Activated gamma-delta T cell treated with Interleukin-2 at 50 U/mL for 16 hours (primary cell): ENCODE measurements at regions not wholly inside any gene's neighbourhood (a gene's known extent, or its start where the extent isn't known, plus 50 kb on each side); places are given as distances from the start of the nearest gene placed in this dataset.
"Not testable (repeated sequence)": the region's sequence is repeated elsewhere in the genome, so short reads cannot be mapped to it uniquely, and the experiment has no call there.

ENCODE experiments used
- DNase-seq: peaks from one replicate; pipeline ENCODE4 v3.0.0-alpha.2; 2020

- DNase-seq = no peak
These were observed 70.6 kb upstream of the SEPTIN5 start for GRCh38 chr22:19643448-19644313.

DNA sequence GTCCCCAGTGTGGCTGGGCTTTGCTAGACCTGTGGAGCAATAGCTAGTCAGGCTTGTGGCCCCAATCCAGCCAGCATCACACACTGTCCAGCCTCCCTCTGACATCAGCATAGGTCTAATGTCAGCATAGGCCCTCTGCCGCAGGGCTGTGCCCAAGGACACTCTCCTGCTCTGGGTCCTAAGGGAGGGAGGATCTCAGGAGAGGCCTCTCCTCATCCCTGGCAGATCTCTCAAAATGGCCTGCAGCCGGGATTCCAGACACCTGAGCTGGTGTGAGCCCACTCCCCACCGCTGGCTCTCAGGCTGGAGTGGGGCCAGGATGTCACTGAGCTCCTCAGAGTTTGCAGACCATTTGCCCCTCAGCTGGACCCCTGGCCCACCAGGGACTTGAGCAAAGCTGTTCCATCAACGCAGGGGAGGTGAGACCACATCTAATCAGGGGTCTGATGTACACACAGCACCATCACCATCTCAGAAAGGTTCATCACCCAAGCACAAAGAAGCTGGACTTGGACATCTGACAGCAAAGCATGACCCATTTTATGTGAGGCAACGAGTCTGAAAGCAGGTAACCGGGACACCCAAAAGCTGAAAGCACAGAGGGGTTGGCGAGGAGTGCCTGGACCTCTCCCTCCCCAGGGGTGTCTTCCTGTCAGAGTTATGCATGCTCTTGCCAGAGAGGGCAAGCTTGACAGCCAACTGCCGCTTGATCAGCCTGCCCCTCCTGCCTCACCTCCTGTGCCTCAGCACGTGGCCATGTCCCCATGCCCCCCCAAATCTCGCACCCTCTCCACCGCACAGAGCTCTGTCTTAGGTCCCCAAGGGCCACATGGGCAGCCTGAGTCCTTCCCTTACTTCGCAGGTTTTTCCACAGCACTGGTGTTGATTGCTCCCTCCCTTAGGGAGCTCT is 69.7 kb upstream of the SEPTIN5 start:
- no peak for DNase-seq

DNA sequence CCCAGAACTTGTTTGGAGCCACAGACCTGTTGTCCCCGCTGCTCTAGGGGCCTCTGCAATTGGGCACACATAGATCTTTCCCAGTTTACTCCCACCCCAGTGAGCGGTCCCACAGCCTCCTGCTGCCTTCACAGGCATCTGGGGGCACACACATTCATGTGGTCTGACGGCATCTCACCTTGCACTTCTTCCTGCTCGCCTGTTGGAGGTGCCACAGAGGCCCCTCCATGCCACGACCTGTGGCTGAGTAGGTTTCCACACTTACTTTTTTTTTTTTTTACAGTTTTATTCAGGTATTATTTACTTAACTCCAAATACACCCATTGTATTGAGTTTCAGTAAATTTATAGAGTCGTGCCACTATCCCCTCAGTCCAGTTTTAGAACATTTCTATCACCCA is 68.9 kb upstream of the SEPTIN5 start:
- no peak for DNase-seq

GRCh38 chr22:19645905-19646304 is 68.4 kb upstream of the SEPTIN5 start:
- no peak for DNase-seq

DNA sequence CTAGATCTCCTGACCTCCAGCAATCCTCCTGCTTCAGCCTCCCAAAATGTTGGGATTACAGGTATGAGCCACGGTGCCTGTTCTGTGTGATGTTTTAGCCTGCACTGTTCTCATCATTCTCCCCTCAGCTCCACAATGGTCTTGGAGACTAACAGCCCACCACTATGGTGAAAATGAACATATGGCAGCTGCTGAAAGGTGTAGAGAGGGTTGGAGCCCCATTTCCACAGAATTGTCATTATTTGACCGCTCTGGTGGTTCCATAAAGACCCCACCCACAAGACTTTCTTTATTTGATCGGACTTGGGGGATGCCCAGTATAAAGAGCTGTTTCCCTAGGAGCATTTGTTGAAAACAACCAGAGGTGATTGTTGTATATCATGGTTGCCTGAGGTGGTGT is 67.9 kb upstream of the SEPTIN5 start:
- no peak for DNase-seq

DNA sequence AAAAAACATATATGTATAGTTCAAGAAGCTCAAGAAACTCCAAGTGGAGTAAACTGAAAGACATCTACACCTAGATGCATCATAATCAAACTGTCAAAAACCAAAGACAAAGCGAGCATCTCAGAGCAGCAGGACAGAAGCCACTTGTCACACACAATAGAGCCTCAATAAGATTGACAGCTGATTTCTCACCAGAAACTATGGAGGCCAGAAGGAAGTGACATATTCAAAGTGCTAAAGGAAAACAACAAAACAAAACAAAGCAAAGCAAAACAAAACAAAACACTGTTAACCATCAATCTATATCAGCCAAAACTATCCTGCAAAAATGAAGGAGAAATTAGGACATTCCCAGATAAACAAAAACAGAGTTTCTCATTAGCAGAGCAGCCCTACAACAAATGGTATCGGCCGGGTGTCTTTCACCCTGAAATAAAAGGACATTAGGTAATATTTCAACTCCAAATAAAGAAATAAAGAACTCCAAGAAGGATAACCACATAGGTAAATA is 65.8 kb upstream of the SEPTIN5 start:
- no peak for DNase-seq

DNA sequence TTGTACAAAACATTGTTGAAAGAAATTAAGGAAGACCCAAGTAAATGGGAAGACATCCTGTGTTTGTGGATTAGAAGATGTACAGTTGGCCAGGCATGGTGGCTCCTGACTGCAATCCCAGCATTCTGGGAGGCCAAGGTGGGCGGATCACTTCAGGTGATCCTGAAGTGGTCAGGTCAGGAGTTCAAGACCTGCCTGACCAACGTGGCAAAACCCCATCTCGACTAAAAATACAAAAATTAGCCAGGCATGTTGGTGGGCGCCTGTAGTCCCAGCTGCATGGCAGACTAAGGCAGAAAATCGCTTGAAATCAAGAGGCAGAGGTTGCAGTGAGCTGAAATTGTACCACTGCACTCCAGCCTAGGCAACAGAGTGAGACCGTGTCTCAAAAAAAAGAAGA is 62.0 kb upstream of the SEPTIN5 start:
- no peak for DNase-seq

GRCh38 chr22:19654338-19654987 is 59.8 kb upstream of the SEPTIN5 start:
- DNase-seq = no peak

DNA sequence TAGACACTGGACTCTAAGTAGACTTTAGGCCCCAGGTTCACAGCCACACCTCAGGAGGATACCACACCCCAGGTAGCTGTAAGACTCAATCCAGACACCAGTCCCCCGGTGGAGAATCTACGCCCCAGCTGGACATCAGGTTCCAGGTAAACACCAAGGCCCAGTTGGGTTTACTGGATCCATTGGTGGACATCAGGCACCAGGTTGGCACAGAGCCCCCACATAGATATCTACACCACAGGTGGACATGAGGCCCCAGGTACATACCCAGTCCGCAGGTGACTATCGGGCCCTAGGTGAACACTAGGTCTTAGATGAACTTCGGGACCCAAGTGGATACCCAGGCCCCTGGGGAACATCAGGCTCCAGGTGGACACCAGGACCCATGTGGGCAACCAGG is 58.9 kb upstream of the SEPTIN5 start:
- no peak for DNase-seq

DNA sequence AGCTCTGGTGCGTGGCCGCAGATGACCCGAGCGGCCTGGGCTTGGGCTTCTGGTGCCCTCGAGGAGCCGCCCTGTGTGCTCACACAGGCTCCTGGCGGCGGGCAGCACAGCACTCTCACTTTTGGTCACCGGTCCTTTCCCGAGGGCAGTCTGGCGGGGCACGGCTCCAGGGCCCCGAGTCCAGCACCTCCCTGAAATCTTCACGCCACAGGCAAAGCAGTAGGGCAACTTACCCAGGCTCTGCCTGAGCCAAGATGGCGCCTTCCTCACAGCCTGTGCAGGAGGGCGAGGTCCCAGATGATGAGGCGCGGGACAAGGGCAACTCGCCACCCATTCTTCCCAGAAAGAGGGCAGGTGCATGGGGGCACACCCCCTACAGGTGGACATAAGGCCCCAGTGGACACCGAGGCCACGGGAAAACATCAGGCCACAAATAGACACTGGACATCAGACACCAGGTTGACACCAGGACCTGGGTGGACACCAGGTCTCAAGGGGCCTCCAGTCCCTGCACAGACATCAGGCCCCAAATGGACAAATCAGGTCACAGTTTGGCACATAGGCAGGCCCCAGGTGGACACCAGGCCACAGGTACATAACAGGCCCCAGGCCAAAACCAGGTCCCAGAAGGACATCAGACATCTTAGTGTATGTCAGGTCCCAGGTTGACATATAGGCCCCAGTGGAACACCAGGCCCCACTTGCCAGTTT is 57.6 kb upstream of the SEPTIN5 start:
- DNase-seq = no peak

DNA sequence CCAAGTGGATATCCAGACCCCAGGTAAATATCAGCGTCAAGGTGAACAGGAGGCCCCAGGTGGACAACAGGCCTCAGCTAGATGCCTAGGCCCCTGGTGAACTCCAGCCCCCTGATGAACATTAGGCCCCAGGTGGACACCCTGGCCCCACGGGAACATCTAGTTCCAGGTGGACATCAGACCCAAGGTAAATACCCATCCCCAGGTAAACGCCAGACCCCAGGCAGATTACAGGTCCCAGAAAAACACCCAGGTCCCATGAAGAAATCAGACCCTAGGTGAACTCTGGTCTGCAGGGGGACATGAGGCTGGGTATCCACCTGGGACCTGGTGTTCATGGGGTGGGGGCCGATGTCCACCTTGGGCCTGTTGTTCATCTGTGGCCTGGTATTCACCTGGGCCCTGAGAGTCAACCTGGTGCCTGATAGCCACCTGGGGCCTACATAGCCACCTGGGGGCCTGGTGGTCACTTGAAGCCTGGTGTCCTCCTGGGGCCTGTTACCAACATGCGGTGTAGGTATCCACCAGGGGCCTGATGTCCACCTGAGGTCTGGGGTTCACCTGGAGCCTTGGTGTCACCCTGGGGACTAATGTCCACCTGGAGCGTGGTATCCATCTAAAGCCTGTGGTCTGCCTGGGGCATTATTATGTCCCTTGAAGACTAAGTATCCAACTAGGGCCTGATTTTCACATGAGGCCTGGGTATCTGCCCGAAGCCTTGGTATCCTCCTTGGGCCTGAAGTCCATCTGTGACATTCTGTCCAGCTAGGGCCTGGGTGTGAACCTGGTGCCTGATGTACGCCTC is 56.8 kb upstream of the SEPTIN5 start:
- DNase-seq = no peak

DNA sequence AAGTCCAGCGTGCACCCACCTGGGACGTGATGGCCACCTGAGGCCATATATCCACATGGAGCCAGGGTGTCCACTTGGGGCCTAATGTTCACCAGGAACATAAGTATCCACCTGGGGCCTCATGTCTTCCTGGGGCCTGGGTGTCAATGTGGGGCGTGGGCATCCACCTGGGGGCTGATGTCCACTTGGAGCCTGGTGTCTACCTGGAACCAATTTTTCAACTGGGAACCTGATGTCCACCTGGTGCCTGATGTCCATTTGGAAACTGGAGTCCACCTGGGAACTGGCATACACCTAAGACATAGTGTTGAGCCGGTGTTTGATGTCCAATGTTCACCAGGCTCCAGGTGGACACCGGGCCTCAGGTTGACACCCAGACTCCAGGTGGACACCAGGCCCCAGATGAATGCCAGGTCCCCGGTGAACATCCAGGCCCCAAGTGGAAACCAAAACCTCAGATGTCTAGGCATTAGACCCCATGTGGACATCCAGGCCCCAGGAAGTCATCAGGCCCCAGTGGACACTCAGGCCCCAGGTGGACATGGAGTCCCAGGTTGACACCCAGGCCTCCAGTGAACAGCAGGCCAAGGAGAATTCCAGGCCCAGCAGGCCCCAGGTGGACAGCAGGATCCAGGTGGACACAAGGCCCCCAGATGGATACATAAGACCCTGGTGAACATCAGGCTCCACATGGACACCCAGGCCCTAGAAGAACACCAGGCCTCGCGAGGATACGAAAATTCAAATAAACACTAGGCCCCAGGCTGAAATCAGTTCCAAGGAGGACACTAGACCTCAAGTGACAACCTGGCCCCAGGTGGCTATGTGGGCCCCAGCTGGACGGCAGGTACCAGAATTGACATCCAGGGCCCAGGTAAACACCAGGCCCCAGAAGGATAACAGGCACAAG is 56.0 kb upstream of the SEPTIN5 start:
- no peak for DNase-seq

- DNase-seq = no peak
These were observed 55.1 kb upstream of the SEPTIN5 start for GRCh38 chr22:19658967-19659804.

DNA sequence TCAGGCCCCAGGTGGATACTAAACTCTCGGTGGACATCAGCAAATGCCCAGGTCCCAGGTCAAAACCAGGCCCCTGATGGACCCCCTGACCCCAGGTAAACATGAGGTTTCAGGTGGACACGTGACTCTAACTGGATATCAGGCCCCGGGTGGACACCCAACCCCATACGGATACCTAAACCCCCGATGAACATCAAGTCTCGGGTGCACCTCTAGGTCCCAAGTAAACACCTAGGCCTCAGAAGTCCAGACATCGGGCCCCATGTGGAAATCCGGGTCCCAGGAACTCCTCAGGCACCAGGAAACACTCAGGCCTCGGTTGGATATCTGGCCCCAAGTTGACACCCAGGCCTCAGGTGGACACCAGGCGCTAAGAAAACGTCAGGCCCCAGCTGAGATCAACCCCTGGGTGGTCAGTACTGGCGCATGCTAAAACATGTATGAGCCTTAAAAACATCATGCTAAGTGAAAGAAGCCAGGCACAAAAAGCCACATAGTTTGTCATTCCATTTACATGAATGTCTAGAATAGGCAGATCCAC is 54.4 kb upstream of the SEPTIN5 start:
- no peak for DNase-seq

DNA sequence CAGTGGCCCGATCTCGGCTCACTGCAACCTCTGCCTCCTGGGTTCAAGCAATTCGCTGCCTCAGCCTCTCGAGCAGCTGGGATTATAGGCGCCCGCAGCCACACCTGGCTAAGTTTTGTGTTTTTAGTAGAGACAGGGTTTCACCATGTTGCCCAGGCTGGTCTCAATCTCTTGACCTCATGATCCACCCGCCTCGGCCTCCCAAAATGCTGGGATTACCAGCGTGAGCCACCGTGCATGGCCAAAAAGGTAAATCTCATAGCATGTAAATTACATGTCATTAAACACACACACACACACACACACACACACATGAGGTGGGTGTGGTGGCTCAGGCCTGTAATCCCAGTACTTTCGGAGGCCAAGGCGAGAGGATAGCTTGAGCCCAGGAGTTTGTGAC is 53.7 kb upstream of the SEPTIN5 start:
- DNase-seq = not testable (repeated sequence)

DNA sequence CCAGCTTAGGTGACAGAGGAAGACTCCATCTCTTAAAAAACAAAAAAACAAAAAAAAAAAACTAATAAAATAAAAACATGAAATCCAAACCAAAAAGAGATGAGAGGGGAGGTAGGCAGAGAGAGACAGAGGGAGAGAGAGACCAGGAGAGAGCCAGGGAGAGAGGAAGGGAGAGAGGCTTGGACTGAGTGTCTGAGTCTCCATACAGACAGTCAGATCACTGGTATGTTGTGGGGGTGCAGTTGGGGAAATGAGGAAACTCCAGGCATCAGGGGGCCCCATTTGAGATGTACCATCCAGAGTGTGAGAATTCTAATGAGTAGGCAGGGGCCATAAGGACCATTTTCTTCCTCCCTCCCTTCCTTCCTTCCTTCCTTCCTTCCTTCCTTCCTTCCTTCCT is 53.1 kb upstream of the SEPTIN5 start:
- no peak for DNase-seq

GRCh38 chr22:19662049-19662684 is 52.1 kb upstream of the SEPTIN5 start:
- not testable (repeated sequence) for DNase-seq

DNA sequence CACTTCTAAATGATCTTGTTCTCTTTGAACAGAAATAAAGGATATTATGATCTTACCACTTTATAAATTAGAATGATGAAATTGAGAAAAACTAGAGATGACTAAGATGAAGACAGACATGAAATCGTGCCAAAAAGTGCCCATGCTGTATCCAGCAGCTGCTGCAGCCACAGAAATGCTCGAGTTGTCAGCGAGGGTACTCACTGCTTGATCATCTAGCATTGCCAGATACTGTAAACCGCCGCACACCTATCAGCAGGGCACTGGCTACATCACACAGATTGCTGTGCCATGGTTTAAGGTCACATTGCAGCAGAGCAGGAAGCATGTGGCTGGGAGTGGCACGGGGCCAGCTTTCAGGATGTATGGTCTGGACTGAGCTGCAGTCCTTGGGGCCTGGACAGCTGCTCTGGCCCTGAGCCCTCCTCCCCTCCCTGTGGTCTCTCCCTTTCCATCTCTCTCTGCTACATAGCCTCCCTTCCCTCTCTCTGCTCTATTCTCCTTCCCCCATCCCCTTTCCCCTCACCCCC is 51.0 kb upstream of the SEPTIN5 start:
- no peak for DNase-seq
